Adipose tissue (tissue), 3 donors: ENCODE measurements at regions not wholly inside any gene's neighbourhood (a gene's known extent, or its start where the extent isn't known, plus 50 kb on each side); places are given as distances from the start of the nearest gene placed in this dataset.

Source experiments
- H3K27ac ChIP-seq: one replicate; pipeline ENCODE4 v1.5.1; 2013; ENCODE audit warnings: low read depth, low read length
- whole genome bisulfite sequencing, 3 donors: extraction: QIAGEN DNeasy Blood & Tissue Kit; methylation state at CpG; one replicate each; pipeline ENCODE4 v1.1.7; 2013; 5-methylcytosine and 5-hydroxymethylcytosine counted together
- donor health status: healthy with polysubstance abuse.
- donor health status: Bipolar disorder and iron deficiency.
- donor health status: healthy.

- WGBS, 3 donors: 70 to 73% (median 71%) methylated on average over 7 of the region's 7 CpGs
- no peak overlapping the region for H3K27ac ChIP-seq
Observed at GRCh38 chr18:6659963-6660725, 69.4 kb upstream of the ARHGAP28 start.

- H3K27ac ChIP-seq: no peak overlapping the region
- 48 to 68% (median 66%) methylated on average over 4 of the region's 4 CpGs for WGBS, 3 donors
Observed at GRCh38 chr18:6661692-6662415, 67.7 kb upstream of the ARHGAP28 start.

GRCh38 chr18:6666012-6666685 lies 63.4 kb upstream of the ARHGAP28 start:
- 45 to 80% (median 58%) methylated on average over 3 of the region's 3 CpGs for WGBS, 3 donors
- no peak overlapping the region for H3K27ac ChIP-seq

GRCh38 chr18:6668836-6669235 lies 60.7 kb upstream of the ARHGAP28 start:
- WGBS, 3 donors: 84 to 98% (median 87%) methylated on average over 1 of the region's 1 CpG
- H3K27ac ChIP-seq: no peak overlapping the region

- H3K27ac ChIP-seq: no peak overlapping the region
- WGBS, 3 donors: 57 to 76% (median 69%) methylated on average over 2 of the region's 2 CpGs
Observed at GRCh38 chr18:6672821-6673308, 56.7 kb upstream of the ARHGAP28 start.

- 87 to 96% (median 94%) methylated on average over 2 of the region's 2 CpGs for WGBS, 3 donors
Observed at GRCh38 chr18:6677086-6677485, 52.4 kb upstream of the ARHGAP28 start.

GRCh38 chr18:6679201-6679600 lies 50.3 kb upstream of the ARHGAP28 start:
- 55 to 76% (median 66%) methylated on average over 4 of the region's 4 CpGs for WGBS, 3 donors
- no peak overlapping the region for H3K27ac ChIP-seq

More at GRCh38 chr18:6677086-6677485, 52.4 kb upstream of the ARHGAP28 start:
- H3K27ac ChIP-seq: no peak overlapping the region
